ENCODE measurements at regions not wholly inside any gene's neighbourhood (a gene's known extent, or its start where the extent isn't known, plus 50 kb on each side); places are given as distances from the start of the nearest gene placed in this dataset.

DNA sequence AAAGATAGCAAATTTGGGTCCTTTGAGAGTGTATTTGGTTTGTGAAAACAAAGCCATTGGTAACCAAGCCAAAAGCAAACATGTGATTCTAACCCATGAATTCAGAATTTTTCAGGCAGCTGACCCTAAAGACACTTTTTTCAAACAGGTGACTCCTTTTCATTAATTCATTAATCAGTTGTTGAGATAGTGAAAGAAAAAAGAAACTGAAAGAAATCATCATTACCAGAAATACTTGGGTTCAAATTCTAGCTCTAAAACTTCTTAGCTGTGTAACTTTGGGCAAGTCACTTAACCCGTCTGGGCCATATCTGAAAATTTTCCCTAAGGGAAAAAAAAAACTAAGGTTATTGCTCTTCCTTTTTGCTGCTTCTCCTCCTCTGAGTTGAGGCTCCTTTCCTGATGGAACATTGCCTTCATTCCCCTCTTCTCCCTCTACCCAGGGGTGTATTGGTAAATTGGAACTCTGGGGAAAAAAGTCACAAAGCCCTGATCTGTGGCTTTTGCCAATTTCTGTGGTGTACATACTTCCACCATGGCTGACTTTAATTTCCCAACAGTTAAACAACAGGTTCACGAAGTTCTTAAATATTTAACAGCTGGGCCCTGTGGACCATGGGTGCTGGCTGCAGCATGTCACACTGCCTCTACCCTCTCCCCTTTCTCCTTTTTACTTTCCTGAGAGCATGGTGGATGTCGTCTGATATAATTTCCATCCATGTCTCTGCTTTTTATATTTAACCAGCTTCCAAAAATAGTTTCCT, 120.3 kb downstream of the ASB7 start:
- Histone ChIP-seq H3K27me3 (ENCODE audit: insufficient read depth, low read length) (no peaks in the 10 kb centered on the region), H3K9ac (ENCODE audit: low read depth, low read length) (no peak overlapping the region), H3K4me3 (ENCODE audit: low read length) (no peak overlapping the region), H3K4me1 (ENCODE audit: insufficient read depth, low read length) (0 out of 2 replicates have a peak, but pooled peaks cover 1% of the 10 kb centered on the region), H3K27ac (ENCODE audit: low read length) (no peak overlapping the region), H3K36me3 (ENCODE audit: insufficient read depth, low read depth, low read length) (no peaks in the 10 kb centered on the region), H3K9me3 (ENCODE audit: insufficient read depth, low read depth, low read length) (no peaks in the 10 kb centered on the region)

DNA sequence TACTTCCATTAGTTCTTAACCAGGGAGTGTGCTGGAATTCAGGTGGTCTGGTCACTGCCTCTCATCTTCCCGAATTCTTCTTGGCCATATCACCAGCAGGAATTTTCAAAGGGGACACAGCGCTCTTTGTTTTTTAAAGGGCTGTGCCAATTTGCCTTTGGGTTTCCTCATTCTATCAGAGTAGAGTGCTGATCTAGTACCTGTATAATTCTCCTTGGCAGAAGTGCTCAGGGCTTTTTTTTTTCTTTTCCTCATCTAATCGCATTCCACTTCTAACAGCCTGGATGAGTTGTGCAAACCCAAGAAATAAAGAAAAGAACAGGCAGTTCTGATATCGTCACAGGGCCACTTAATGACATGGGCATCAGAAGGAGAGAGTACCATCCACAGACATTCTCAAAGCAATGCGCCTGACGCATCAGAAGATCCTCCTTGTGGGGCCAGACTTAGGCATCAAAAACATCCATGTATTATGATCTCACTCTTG, 121.0 kb downstream of the ASB7 start:
- H3K9me3 ChIP-seq (ENCODE audit: insufficient read depth, low read depth, low read length) = no peaks in the 10 kb centered on the region
- H3K9ac ChIP-seq (ENCODE audit: low read depth, low read length) = no peak overlapping the region
- H3K27me3 ChIP-seq (ENCODE audit: insufficient read depth, low read length) = no peaks in the 10 kb centered on the region
- H3K4me1 ChIP-seq (ENCODE audit: insufficient read depth, low read length) = 0 out of 2 replicates have a peak, but pooled peaks cover 2% of the 10 kb centered on the region
- H3K4me3 ChIP-seq (ENCODE audit: low read length) = no peak overlapping the region
- H3K27ac ChIP-seq (ENCODE audit: low read length) = no peak overlapping the region
- no peaks in the 10 kb centered on the region for H3K36me3 ChIP-seq (ENCODE audit: insufficient read depth, low read depth, low read length)

DNA sequence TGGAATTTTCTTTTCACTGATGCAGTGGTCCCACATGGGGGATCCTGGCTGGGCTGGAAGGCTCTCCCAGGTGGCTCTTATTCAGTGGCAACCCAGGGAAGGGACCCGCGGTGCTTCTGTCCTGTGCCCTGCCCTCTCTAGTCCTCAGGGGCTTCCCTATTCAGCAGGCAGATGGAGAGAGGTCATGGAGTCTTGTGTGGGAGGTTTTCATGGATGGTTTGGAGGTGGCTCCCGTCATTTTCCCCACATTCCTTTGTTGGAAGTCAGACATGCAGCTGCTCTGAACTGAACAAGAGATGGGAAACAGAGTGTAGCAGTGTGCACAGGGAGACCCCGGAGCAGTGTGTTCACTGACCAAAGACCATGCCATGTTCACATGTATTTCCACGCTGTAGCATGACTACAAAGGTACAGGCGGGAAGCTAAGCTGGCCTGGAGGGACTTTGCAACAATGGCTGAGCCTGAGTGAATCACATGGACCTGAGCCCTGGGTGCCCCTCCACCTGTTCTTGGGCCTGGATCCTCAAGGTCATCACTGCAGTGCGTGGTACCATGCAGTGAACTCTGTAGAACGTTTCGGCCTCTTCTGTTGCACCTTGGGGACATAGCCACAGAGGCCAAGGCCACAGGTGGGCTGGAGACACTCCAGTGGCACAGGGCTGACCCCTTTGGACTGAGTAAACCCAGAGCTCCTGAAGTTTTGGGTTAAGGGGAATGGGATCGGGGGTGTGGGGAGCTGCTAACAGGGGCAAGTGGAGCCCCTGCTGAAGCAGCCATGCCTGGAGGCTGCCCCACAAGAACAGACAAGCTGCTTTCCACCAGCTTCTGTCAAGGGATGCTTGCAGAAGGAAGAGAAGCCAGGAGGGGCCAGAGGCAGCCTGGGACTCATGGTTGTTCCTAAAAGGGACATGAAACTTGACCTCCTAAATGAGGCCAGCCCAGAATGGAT, 123.0 kb downstream of the ASB7 start:
- Histone ChIP-seq H3K36me3 (ENCODE audit: insufficient read depth, low read depth, low read length) (no peaks in the 10 kb centered on the region), H3K9ac (ENCODE audit: low read depth, low read length) (no peak overlapping the region), H3K27me3 (ENCODE audit: insufficient read depth, low read length) (no peaks in the 10 kb centered on the region), H3K4me3 (ENCODE audit: low read length) (no peak overlapping the region), H3K27ac (ENCODE audit: low read length) (no peak overlapping the region), H3K4me1 (ENCODE audit: insufficient read depth, low read length) (0 out of 2 replicates have a peak, but pooled peaks cover 2% of the 10 kb centered on the region), H3K9me3 (ENCODE audit: insufficient read depth, low read depth, low read length) (no peaks in the 10 kb centered on the region)

DNA sequence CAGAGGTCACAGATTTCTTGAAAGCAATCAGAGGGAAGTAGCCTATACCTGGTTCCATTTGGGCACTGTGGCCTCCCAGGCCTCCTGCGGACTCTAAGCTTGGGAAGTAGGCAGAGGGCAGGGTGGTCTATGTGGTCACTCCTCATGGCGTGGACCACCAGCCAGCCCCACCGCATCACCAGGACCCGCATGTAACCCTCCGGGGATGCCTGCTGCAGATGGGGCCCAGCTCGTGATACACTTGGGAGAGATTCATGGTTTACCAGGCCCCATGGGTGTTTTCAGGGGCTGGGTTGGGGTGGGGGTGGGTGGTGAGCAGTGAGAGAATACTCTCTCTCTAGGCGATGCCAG, 123.7 kb downstream of the ASB7 start:
- Histone ChIP-seq H3K27ac (ENCODE audit: low read length) (no peak overlapping the region), H3K4me1 (ENCODE audit: insufficient read depth, low read length) (0 out of 2 replicates have a peak, but pooled peaks cover 2% of the 10 kb centered on the region), H3K9me3 (ENCODE audit: insufficient read depth, low read depth, low read length) (no peaks in the 10 kb centered on the region), H3K27me3 (ENCODE audit: insufficient read depth, low read length) (no peaks in the 10 kb centered on the region), H3K9ac (ENCODE audit: low read depth, low read length) (no peak overlapping the region), H3K4me3 (ENCODE audit: low read length) (no peak overlapping the region), H3K36me3 (ENCODE audit: insufficient read depth, low read depth, low read length) (no peaks in the 10 kb centered on the region)

DNA sequence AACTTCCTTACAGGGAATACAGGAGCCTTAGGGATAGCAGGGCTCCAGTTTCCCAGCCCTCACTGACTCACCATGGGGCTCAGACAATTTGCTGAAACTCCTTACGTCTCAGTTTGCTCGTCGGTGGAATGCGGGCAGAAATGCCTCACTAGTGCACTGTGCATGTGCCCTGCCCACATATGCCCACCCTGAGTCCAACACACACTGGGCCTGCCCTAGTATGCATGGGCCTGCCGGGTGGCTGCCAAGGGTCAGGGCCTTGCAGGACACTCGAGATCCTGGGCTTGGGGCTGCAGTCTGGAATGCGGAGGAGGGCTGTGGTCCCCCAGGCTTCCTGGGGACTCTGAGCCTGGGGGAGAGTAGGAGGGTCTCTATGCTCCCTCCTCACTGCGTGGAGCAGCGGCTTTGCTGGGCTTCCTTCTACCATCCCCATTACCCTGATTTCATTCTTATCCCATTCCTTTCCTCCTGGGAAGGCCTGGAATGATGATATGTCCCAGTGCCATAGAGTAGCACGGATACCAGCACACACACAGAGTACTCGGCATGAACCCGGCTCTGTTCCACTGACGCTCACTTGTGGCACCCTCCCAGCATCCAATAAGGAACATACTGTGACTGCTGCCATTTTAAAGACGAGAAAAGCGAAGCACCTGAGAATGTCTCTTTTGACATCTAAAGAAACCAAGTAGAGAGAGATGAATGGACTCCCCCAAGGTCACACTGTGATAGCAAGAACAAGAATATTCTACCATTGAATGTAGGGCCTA, 124.2 kb downstream of the ASB7 start:
- Histone ChIP-seq H3K4me3 (ENCODE audit: low read length) (no peak overlapping the region), H3K36me3 (ENCODE audit: insufficient read depth, low read depth, low read length) (no peaks in the 10 kb centered on the region), H3K27me3 (ENCODE audit: insufficient read depth, low read length) (no peaks in the 10 kb centered on the region), H3K9ac (ENCODE audit: low read depth, low read length) (no peak overlapping the region), H3K4me1 (ENCODE audit: insufficient read depth, low read length) (0 out of 2 replicates have a peak, but pooled peaks cover 2% of the 10 kb centered on the region), H3K27ac (ENCODE audit: low read length) (no peak overlapping the region), H3K9me3 (ENCODE audit: insufficient read depth, low read depth, low read length) (no peaks in the 10 kb centered on the region)

DNA sequence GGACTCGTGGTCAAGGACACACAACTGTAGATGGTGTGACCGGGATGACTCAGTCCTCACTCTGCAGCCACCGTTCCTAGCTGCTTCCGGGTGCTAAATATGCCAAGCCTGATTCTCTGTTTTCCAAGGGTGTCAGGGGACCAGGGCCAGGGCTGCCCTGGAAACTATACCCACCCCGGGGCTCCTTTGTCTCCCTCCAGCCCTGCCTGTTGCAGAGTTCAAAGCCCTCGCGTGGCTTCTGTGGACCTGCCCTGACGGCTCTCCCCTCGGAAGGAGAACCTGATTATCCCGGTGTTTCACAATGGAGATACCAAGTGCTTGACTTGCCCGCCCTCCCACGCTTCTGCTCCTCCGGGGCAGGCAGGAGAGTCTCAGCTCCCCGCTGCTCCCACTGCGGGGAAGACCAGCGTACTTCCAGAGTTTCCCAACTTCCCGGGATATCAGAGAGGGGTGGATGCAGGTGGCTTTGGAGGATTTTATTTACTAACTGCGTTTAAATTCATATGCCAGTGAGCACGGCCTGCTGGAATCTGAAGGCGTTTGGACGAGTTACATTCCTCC, 125.0 kb downstream of the ASB7 start:
- Histone ChIP-seq H3K27me3 (ENCODE audit: insufficient read depth, low read length) (no peaks in the 10 kb centered on the region), H3K36me3 (ENCODE audit: insufficient read depth, low read depth, low read length) (no peaks in the 10 kb centered on the region), H3K4me3 (ENCODE audit: low read length) (no peak overlapping the region), H3K9ac (ENCODE audit: low read depth, low read length) (no peak overlapping the region), H3K9me3 (ENCODE audit: insufficient read depth, low read depth, low read length) (no peaks in the 10 kb centered on the region), H3K4me1 (ENCODE audit: insufficient read depth, low read length) (0 out of 2 replicates have a peak, but pooled peaks cover 2% of the 10 kb centered on the region), H3K27ac (ENCODE audit: low read length) (no peak overlapping the region)

DNA sequence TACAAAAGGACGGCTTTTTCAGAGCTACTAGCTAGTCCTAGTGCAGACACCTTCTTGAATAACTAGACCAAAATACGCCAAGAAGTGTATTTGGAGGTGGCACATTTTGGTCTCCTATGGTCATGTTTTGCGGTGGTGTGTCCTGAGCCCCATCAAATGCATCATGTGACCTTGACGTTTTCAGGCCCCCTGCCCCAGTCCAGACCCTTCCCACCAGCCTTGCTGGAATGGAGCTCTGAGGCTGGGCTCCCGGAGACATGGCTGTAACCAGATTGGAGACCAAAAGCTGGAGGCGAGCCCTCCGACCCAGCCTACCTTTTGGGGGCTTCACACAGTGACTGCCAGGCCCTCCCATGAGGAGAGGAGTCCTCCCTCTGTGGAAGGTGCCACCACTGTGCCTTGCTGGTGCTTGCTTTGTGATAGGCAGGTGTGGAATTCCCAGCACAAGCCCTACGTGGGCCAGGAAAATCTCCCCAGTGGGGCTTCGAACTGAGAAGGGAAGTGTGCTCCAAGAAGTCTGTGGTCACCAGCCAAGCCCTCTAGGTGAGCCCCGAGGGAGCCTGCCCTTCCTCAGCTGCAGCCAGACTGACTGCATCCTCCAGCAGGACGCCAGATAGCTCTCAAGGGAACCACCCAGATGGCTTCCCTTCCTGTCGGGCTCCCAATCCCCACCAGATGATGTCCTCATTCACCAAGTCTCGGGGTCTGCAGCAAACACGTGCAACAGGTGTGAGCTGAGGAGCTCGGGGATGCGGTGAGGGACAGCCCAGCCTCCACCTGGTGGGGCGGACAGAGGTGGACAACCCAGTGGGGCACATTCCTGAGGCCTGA, 126.2 kb downstream of the ASB7 start:
- H3K9me3 ChIP-seq (ENCODE audit: insufficient read depth, low read depth, low read length) = no peaks in the 10 kb centered on the region
- no peak overlapping the region for H3K27ac ChIP-seq (ENCODE audit: low read length)
- H3K27me3 ChIP-seq (ENCODE audit: insufficient read depth, low read length) = no peaks in the 10 kb centered on the region
- no peak overlapping the region for H3K9ac ChIP-seq (ENCODE audit: low read depth, low read length)
- no peak overlapping the region for H3K4me3 ChIP-seq (ENCODE audit: low read length)
- 0 out of 2 replicates have a peak, but pooled peaks cover 2% of the 10 kb centered on the region for H3K4me1 ChIP-seq (ENCODE audit: insufficient read depth, low read length)
- no peaks in the 10 kb centered on the region for H3K36me3 ChIP-seq (ENCODE audit: insufficient read depth, low read depth, low read length)

DNA sequence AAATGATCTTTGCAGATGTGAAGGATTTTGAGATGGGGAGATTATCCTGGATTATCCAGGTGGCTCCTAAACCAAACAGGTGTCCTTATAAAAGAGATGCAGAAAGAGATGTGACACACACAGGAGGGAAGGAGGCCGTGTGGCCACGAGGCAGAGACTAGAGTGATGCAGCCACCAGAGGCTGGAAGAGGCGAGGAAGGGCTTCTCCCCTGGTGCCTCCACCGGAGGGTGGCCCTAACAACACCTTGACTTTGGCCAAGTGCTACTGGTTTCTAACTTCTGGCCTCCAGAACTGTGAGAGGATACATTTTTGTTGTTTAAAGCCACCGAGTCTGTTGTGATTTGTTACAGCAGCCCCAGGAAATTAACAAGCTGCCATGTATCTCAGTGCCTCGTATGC, 127.1 kb downstream of the ASB7 start:
- H3K27ac ChIP-seq (ENCODE audit: low read length) = no peak overlapping the region
- no peak overlapping the region for H3K4me3 ChIP-seq (ENCODE audit: low read length)
- H3K36me3 ChIP-seq (ENCODE audit: insufficient read depth, low read depth, low read length) = no peaks in the 10 kb centered on the region
- H3K9ac ChIP-seq (ENCODE audit: low read depth, low read length) = no peak overlapping the region
- no peaks in the 10 kb centered on the region for H3K9me3 ChIP-seq (ENCODE audit: insufficient read depth, low read depth, low read length)
- 0 out of 2 replicates have a peak, but pooled peaks cover 2% of the 10 kb centered on the region for H3K4me1 ChIP-seq (ENCODE audit: insufficient read depth, low read length)
- no peaks in the 10 kb centered on the region for H3K27me3 ChIP-seq (ENCODE audit: insufficient read depth, low read length)

DNA sequence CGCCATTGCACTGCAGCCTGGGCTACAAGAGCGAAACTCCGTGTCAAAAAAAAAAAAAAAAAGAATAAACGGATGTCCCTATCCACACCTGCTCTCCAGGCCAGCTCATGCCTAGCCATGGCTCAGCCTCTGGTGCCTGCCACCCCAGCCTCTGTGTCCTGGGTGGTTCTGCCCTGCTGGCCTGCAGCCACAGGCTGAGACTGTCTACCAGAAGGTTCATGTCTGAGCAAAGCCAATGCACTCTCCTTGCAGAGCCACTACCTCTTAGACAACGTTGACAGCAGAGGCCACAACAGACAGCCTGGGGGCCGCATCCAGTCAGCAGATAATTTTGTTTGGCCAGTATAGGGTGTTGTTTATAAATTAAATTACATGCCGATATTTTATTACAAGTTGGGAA, 127.7 kb downstream of the ASB7 start:
- Histone ChIP-seq H3K27ac (ENCODE audit: low read length) (no peak overlapping the region), H3K9me3 (ENCODE audit: insufficient read depth, low read depth, low read length) (no peaks in the 10 kb centered on the region), H3K4me1 (ENCODE audit: insufficient read depth, low read length) (0 out of 2 replicates have a peak, but pooled peaks cover 2% of the 10 kb centered on the region), H3K36me3 (ENCODE audit: insufficient read depth, low read depth, low read length) (no peaks in the 10 kb centered on the region), H3K9ac (ENCODE audit: low read depth, low read length) (no peak overlapping the region), H3K27me3 (ENCODE audit: insufficient read depth, low read length) (no peaks in the 10 kb centered on the region), H3K4me3 (ENCODE audit: low read length) (no peak overlapping the region)

DNA sequence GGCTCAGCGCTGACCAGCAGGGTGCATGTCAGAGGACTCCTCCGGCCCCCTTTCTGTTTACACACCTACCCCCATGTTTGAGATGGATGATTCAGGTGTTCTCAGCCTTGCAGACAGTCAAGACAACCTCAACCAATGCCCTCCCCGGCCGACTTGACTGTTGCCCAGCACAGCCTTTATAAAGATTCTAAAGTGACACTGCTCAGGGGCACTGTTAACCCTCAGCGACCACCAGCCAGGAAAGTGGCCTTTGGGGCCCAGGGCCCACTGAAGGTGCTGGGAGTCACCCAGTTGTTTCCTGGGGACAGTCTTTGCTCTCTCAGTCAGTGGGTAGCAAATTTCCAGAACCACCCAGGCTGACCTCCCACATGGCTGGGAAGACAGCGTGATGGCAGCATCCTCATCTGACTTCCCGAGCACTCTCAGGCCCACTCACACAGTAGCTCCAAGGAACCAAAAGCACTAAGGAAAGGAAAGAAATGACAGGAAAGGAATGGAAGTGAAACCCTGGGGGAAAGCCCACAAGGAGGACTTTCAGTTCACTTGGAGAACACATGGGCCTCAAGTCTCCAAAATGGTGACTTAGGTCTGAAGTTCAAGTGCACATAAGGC, 128.4 kb downstream of the ASB7 start:
- no peak overlapping the region for H3K27ac ChIP-seq (ENCODE audit: low read length)
- no peaks in the 10 kb centered on the region for H3K9me3 ChIP-seq (ENCODE audit: insufficient read depth, low read depth, low read length)
- H3K27me3 ChIP-seq (ENCODE audit: insufficient read depth, low read length) = no peaks in the 10 kb centered on the region
- H3K36me3 ChIP-seq (ENCODE audit: insufficient read depth, low read depth, low read length) = no peaks in the 10 kb centered on the region
- no peak overlapping the region for H3K4me3 ChIP-seq (ENCODE audit: low read length)
- 0 out of 2 replicates have a peak, but pooled peaks cover 2% of the 10 kb centered on the region for H3K4me1 ChIP-seq (ENCODE audit: insufficient read depth, low read length)
- no peak overlapping the region for H3K9ac ChIP-seq (ENCODE audit: low read depth, low read length)
